ENCODE measurements at regions not wholly inside any gene's neighbourhood (a gene's known extent, or its start where the extent isn't known, plus 50 kb on each side); places are given as distances from the start of the nearest gene placed in this dataset.

DNA sequence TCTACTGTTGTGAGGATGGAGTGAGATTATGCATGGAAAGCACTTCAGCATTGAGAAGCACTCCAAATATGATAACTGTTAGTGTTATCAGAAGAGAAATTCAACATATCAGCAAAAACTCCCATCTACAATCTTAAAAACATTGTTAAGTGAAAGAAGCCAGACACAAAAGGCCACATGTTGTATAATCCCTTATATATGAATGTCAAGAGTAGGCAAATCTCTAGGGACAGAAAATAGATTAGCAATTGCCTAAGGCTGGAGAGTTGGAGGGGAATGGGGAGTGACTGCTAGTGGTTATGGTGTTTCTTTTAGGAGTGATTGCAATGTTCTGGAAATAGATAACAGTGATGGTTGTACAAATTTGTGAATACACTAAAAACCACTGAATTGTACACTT lies 122.5 kb upstream of the LNX1 start:
- H3K4me3 ChIP-seq (ENCODE audit: low read depth, low read length), result no peak overlapping the region
- no peak for DNase-seq (ENCODE audit: low read depth, low spot score)
- TF ChIP-seq, protein P1, sequence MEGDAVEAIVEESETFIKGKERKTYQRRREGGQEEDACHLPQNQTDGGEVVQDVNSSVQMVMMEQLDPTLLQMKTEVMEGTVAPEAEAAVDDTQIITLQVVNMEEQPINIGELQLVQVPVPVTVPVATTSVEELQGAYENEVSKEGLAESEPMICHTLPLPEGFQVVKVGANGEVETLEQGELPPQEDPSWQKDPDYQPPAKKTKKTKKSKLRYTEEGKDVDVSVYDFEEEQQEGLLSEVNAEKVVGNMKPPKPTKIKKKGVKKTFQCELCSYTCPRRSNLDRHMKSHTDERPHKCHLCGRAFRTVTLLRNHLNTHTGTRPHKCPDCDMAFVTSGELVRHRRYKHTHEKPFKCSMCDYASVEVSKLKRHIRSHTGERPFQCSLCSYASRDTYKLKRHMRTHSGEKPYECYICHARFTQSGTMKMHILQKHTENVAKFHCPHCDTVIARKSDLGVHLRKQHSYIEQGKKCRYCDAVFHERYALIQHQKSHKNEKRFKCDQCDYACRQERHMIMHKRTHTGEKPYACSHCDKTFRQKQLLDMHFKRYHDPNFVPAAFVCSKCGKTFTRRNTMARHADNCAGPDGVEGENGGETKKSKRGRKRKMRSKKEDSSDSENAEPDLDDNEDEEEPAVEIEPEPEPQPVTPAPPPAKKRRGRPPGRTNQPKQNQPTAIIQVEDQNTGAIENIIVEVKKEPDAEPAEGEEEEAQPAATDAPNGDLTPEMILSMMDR (IDR thresholded peaks at IDR 0.05; ENCODE audit: low read depth, low read length), result no peak
- in situ Hi-C loops (cut with HindIII; ENCODE audit: low sequenced_read_pairs), result no loop called here

DNA sequence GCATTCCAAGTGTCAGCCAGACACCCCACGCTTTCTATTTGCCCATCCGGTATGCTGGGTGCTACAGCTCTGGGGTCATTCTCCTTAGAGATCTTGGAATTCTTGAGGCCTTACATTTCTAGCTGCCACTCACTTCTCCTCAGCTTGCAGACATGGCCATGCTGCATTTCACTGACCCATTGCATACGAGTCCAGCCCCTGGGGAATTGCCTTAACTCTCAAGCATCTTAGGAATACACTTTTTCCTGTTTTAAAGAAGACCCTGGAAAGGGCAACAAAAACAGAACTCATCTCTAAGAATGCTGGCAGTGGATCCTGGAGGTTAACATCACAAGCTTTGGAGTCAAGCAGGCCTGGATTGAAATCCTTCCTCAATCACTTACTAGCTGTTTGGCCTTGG lies 122.0 kb upstream of the LNX1 start:
- no peak overlapping the region for H3K4me3 ChIP-seq (ENCODE audit: low read depth, low read length)
- in situ Hi-C loops (cut with HindIII; ENCODE audit: low sequenced_read_pairs), result no loop called here
- TF ChIP-seq, protein P1 (IDR thresholded peaks at IDR 0.05; ENCODE audit: low read depth, low read length), result no peak
- DNase-seq (ENCODE audit: low read depth, low spot score), result no peak

DNA sequence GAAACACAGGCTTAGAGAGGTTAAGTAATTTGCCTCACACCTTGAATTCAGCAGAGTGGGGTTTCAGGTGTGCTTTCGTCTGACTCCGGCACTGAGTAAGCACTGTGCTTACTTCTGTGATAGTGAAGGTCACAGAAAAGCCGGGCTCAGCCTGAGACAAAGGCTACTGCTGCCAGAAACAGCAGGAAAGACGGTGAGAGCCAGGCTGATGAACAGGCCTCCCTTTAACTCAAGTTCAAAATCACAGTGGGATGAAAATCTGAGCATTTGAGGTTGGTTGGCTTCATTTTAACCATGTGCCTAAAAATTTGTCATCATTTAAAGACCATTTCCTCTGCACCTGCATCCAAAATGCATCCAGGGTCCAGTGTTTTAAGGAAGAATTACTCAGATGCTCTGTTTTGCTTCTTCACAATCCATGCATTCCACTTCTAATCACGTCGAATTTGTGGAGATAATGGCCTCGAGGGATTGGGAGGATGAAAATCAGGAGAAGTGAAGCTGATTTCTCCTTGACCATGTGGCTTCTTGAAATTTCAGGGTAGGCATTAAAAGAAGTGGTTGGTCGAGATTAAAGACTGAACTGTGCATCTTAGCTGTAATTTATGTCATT lies 121.2 kb upstream of the LNX1 start:
- in situ Hi-C loops (cut with HindIII; ENCODE audit: low sequenced_read_pairs), result no loop called here
- no peak overlapping the region for H3K4me3 ChIP-seq (ENCODE audit: low read depth, low read length)
- TF ChIP-seq, protein P1 (IDR thresholded peaks at IDR 0.05; ENCODE audit: low read depth, low read length), result no peak
- DNase-seq (ENCODE audit: low read depth, low spot score), result no peak

DNA sequence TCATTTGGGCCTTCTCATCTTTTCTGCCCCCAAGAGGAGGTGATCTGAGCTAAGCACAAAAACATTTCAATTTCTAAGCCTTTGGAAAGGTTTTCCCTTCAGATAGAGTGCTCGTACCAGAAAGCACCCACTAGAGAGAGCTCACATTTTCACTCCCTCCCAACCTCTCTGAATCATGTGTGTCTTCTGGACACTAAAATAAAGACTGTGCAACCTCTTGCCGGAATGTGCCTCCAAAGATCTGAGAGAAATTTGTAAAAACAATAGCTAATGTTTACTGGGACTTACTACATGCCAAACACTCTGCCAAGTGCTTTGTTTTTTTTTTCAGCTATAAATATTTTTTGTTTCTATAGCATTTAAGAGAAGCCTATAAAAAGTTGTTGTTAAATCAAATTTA lies 120.6 kb upstream of the LNX1 start:
- TF ChIP-seq, protein P1 (IDR thresholded peaks at IDR 0.05; ENCODE audit: low read depth, low read length), result no peak
- no peak for DNase-seq (ENCODE audit: low read depth, low spot score)
- no peak overlapping the region for H3K4me3 ChIP-seq (ENCODE audit: low read depth, low read length)
- in situ Hi-C loops (cut with HindIII; ENCODE audit: low sequenced_read_pairs), result no loop called here

DNA sequence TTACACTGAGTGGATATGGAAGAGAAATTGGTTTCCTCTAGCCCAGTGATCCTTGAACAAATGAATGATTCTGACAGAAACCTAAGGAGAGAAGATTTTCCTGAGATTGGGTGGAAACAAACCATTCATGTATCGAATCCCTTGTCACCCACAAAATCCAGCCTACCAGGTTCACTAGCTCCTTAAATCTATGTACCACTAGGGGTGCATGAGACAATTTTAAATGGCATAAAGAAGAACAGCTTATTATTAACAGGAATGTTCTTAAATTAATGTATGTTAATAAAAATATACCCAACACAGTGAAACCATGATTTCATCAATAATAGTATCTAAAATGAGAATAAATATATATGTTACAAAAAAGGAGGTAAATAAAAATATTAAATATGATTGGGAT lies 118.4 kb upstream of the LNX1 start:
- DNase-seq (ENCODE audit: low read depth, low spot score), result no peak
- in situ Hi-C loops (cut with HindIII; ENCODE audit: low sequenced_read_pairs), result no loop called here
- H3K4me3 ChIP-seq (ENCODE audit: low read depth, low read length), result no peak overlapping the region
- TF ChIP-seq, protein P1 (IDR thresholded peaks at IDR 0.05; ENCODE audit: low read depth, low read length), result peak; percentile 30

DNA sequence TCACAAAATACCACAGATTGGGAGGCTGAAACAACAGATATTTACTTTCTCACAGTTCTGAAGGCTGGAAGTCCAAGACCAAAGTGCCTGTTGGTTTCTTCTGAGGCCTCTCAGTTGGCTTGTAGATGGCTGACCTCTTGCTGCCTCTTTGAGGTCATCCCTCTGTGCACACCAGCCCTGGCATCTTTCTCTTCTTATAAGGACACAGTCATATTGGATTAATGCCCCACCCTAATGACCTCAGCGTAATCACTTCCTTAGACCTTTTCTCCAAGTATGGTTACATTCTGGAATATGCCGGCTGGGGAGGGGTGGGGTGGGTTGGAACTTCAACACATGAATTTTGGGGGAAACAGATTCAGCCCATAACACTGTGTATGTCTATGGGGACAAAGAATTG lies 116.2 kb upstream of the LNX1 start:
- in situ Hi-C loops (cut with HindIII; ENCODE audit: low sequenced_read_pairs), result no loop called here
- H3K4me3 ChIP-seq (ENCODE audit: low read depth, low read length), result no peak overlapping the region
- TF ChIP-seq, protein P1 (IDR thresholded peaks at IDR 0.05; ENCODE audit: low read depth, low read length), result no peak
- DNase-seq (ENCODE audit: low read depth, low spot score), result no peak

Measured in astrocyte of the spinal cord (primary cell).